ENCODE measurements at regions not wholly inside any gene's neighbourhood (a gene's known extent, or its start where the extent isn't known, plus 50 kb on each side); places are given as distances from the start of the nearest gene placed in this dataset.

DNA sequence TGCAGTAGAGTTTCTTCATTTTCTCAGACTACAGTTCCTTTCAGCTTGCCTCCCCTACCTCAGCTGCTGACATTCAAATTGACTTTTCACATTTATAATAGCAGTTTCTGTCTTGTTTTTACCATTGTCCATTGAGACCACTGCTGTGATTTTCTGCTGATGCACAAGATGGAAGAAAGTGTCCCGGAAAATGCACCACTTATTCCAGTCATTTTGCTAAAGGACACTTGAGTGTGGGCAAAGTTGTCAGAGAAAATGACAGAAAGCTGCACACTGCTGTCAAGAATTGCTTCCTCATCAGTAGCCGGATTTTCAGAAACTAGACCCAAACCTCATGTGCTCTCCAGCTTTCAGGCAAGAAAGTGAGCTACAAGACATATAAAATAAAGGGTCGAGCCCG lies 546.2 kb upstream of the SETBP1 start:
- no peak overlapping the region for H3K4me2 ChIP-seq (ENCODE audit: low read length)
- H3K4me1 ChIP-seq (ENCODE audit: control insufficient read depth in 1 of 2, insufficient read depth in 2 of 2, low read length in 2 of 2) = no peaks in the 10 kb centered on the region
- H3K27ac ChIP-seq (ENCODE audit: low read depth, low read length) = no peak overlapping the region
- no peaks in the 10 kb centered on the region for H3K9me2 ChIP-seq (ENCODE audit: insufficient read depth)
- no peak overlapping the region for H3K9ac ChIP-seq (ENCODE audit: low read length)
- H3K4me3 ChIP-seq (replicated peaks in 1 of 2; ENCODE audit: low read depth in 1 of 2, low read length in 2 of 2) = no peak overlapping the region
- DNase-seq (ENCODE audit: low read depth, low spot score) (no peak), ATAC-seq (no peak)
- BruUV-seq (replicated peaks) = no TSS peak
- ChIA-PET POLR2A (no interaction called here), CTCF (no interaction called here), RAD21 (ENCODE audit: low non-redundant PET in 1 of 2, low total read pairs in 2 of 2, uncharacterized antibody in 2 of 2, unreplicated experiment in 2 of 2) (no interaction called here)
- no peak overlapping the region for H2AFZ ChIP-seq (ENCODE audit: low read depth, low read length, poor library complexity, severe bottlenecking)
- intact Hi-C loops (cut with micrococcal nuclease) = no loop called here
- no peaks in the 10 kb centered on the region for H4K20me1 ChIP-seq (ENCODE audit: insufficient read depth)
- no peaks in the 10 kb centered on the region for H3K36me3 ChIP-seq (ENCODE audit: control insufficient read depth in 1 of 2, insufficient read depth in 2 of 2, low read length in 2 of 2)
- H3K27me3 ChIP-seq (ENCODE audit: insufficient read depth, low read length) = no peaks in the 10 kb centered on the region
- no peaks in the 10 kb centered on the region for H3K79me2 ChIP-seq (ENCODE audit: insufficient read depth, low read length)
- peaks cover 11 to 24% of the 10 kb centered on the region in 2 experiments; a peak in 2 of 4 replicates for H3K9me3 ChIP-seq (ENCODE audit: control insufficient read depth in 1 of 2, insufficient read depth in 1 of 2, low read depth in 1 of 2, low read length in 2 of 2)
- TF ChIP-seq CBX3 (IDR thresholded peaks at IDR 0.05; ENCODE audit: low read depth) (no peak), YY1 (IDR thresholded peaks at IDR 0.05; ENCODE audit: extremely low read depth, insufficient replicate concordance, low read depth, low read length) (no peak), POLR2A (IDR thresholded peaks at IDR 0.05; ENCODE audit: borderline replicate concordance, extremely low read depth, insufficient read depth, insufficient read length) (no peak), ELF1 (IDR thresholded peaks at IDR 0.05; ENCODE audit: borderline replicate concordance, low read depth) (no peak), CEBPB (IDR thresholded peaks at IDR 0.05; ENCODE audit: low read depth) (no peak), JUND (IDR thresholded peaks at IDR 0.05) (no peak), ZFX (IDR thresholded peaks at IDR 0.05) (no peak), EGR1 (IDR thresholded peaks at IDR 0.05; ENCODE audit: low read depth) (no peak), FOSL1 (IDR thresholded peaks at IDR 0.05; ENCODE audit: low read depth) (no peak), POLR2AphosphoS5 (IDR thresholded peaks at IDR 0.05; ENCODE audit: low read depth, low read length) (no peak), EZH2phosphoT487 (IDR thresholded peaks at IDR 0.05; ENCODE audit: borderline replicate concordance) (no peak)
- TF ChIP-seq, protein P1, sequence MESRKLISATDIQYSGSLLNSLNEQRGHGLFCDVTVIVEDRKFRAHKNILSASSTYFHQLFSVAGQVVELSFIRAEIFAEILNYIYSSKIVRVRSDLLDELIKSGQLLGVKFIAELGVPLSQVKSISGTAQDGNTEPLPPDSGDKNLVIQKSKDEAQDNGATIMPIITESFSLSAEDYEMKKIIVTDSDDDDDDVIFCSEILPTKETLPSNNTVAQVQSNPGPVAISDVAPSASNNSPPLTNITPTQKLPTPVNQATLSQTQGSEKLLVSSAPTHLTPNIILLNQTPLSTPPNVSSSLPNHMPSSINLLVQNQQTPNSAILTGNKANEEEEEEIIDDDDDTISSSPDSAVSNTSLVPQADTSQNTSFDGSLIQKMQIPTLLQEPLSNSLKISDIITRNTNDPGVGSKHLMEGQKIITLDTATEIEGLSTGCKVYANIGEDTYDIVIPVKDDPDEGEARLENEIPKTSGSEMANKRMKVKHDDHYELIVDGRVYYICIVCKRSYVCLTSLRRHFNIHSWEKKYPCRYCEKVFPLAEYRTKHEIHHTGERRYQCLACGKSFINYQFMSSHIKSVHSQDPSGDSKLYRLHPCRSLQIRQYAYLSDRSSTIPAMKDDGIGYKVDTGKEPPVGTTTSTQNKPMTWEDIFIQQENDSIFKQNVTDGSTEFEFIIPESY (IDR thresholded peaks at IDR 0.05; ENCODE audit: extremely low read depth, insufficient replicate concordance, low read length) = no peak
- TF ChIP-seq, protein P2, sequence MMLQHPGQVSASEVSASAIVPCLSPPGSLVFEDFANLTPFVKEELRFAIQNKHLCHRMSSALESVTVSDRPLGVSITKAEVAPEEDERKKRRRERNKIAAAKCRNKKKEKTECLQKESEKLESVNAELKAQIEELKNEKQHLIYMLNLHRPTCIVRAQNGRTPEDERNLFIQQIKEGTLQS (IDR thresholded peaks at IDR 0.05) = no peak
- TF ChIP-seq, protein P3, sequence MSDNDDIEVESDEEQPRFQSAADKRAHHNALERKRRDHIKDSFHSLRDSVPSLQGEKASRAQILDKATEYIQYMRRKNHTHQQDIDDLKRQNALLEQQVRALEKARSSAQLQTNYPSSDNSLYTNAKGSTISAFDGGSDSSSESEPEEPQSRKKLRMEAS (IDR thresholded peaks at IDR 0.05) = no peak
- TF ChIP-seq, protein P4, sequence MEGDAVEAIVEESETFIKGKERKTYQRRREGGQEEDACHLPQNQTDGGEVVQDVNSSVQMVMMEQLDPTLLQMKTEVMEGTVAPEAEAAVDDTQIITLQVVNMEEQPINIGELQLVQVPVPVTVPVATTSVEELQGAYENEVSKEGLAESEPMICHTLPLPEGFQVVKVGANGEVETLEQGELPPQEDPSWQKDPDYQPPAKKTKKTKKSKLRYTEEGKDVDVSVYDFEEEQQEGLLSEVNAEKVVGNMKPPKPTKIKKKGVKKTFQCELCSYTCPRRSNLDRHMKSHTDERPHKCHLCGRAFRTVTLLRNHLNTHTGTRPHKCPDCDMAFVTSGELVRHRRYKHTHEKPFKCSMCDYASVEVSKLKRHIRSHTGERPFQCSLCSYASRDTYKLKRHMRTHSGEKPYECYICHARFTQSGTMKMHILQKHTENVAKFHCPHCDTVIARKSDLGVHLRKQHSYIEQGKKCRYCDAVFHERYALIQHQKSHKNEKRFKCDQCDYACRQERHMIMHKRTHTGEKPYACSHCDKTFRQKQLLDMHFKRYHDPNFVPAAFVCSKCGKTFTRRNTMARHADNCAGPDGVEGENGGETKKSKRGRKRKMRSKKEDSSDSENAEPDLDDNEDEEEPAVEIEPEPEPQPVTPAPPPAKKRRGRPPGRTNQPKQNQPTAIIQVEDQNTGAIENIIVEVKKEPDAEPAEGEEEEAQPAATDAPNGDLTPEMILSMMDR (IDR thresholded peaks at IDR 0.05 in 2 of 3, conservative IDR thresholded peaks at IDR 0.05 in 1 of 3; ENCODE audit: borderline replicate concordance in 1 of 3, insufficient read depth in 1 of 3, low read depth in 2 of 3, low read length in 2 of 3) = no peak
- TF ChIP-seq, protein P5, sequence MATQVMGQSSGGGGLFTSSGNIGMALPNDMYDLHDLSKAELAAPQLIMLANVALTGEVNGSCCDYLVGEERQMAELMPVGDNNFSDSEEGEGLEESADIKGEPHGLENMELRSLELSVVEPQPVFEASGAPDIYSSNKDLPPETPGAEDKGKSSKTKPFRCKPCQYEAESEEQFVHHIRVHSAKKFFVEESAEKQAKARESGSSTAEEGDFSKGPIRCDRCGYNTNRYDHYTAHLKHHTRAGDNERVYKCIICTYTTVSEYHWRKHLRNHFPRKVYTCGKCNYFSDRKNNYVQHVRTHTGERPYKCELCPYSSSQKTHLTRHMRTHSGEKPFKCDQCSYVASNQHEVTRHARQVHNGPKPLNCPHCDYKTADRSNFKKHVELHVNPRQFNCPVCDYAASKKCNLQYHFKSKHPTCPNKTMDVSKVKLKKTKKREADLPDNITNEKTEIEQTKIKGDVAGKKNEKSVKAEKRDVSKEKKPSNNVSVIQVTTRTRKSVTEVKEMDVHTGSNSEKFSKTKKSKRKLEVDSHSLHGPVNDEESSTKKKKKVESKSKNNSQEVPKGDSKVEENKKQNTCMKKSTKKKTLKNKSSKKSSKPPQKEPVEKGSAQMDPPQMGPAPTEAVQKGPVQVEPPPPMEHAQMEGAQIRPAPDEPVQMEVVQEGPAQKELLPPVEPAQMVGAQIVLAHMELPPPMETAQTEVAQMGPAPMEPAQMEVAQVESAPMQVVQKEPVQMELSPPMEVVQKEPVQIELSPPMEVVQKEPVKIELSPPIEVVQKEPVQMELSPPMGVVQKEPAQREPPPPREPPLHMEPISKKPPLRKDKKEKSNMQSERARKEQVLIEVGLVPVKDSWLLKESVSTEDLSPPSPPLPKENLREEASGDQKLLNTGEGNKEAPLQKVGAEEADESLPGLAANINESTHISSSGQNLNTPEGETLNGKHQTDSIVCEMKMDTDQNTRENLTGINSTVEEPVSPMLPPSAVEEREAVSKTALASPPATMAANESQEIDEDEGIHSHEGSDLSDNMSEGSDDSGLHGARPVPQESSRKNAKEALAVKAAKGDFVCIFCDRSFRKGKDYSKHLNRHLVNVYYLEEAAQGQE (IDR thresholded peaks at IDR 0.05; ENCODE audit: low read depth) = no peak

All from HCT116 (cell line).